Suprapubic skin (tissue), 4 donors: ENCODE measurements at regions not wholly inside any gene's neighbourhood (a gene's known extent, or its start where the extent isn't known, plus 50 kb on each side); places are given as distances from the start of the nearest gene placed in this dataset.

Experiments used
- EP300 ChIP-seq: sonication (generic); formaldehyde crosslinking; IDR thresholded peaks from one replicate; pipeline ENCODE4 v1.6.1; 2017; ENCODE audit warnings: antibody characterized with exemption
- POLR2A ChIP-seq, 2 donors: fragments of 450-650 bp; IDR thresholded peaks; one replicate each; pipeline ENCODE4 v1.6.1; 2017; ENCODE audit warnings: antibody characterized with exemption in 2 of 2, mild to moderate bottlenecking in 2 of 2, moderate library complexity in 2 of 2
- POLR2AphosphoS5 ChIP-seq, 3 donors: sonication (generic); formaldehyde crosslinking; IDR thresholded peaks; one replicate each; pipeline ENCODE4 v1.6.1; 2017; ENCODE audit warnings: antibody characterized with exemption in 3 of 3
- TF ChIP-seq, protein P1 (sequence below), 2 donors: fragments of 200-600 bp in 1 of 2; fragments of 450-650 bp in 1 of 2; sonication (generic) in 1 of 2; IDR thresholded peaks; one replicate each; pipeline ENCODE4 v1.5.1; 2016 to 2019; ENCODE audit warnings: antibody characterized with exemption in 2 of 2, mild to moderate bottlenecking in 1 of 2, moderate library complexity in 1 of 2

DNA sequence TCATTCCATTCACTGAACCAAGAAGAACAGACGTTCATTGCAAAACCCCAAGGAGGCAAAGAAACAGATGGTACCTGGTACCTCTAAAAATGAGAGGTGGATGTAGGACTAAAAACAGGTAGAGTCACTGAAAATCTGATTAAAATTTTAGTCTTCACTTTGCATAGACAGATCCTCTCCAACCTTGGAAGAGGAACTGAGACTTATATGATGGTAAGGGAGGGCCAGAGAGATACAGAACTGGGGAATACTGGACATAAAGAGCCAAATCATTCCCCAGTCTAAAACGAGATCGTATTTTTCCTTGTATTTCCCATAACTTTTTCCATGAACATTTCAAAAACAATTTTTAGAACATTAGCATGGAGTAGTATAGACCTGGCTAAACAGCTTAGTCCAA is 59.7 kb upstream of the SPOPL start:
- TF ChIP-seq, protein P1, sequence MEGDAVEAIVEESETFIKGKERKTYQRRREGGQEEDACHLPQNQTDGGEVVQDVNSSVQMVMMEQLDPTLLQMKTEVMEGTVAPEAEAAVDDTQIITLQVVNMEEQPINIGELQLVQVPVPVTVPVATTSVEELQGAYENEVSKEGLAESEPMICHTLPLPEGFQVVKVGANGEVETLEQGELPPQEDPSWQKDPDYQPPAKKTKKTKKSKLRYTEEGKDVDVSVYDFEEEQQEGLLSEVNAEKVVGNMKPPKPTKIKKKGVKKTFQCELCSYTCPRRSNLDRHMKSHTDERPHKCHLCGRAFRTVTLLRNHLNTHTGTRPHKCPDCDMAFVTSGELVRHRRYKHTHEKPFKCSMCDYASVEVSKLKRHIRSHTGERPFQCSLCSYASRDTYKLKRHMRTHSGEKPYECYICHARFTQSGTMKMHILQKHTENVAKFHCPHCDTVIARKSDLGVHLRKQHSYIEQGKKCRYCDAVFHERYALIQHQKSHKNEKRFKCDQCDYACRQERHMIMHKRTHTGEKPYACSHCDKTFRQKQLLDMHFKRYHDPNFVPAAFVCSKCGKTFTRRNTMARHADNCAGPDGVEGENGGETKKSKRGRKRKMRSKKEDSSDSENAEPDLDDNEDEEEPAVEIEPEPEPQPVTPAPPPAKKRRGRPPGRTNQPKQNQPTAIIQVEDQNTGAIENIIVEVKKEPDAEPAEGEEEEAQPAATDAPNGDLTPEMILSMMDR (IDR thresholded peaks at IDR 0.05): no peak
- TF ChIP-seq POLR2A (IDR thresholded peaks at IDR 0.05) (no peak), POLR2AphosphoS5 (IDR thresholded peaks at IDR 0.05) (no peak), EP300 (no peak)
